Endothelial cell of umbilical vein (primary cell): ENCODE measurements at regions not wholly inside any gene's neighbourhood (a gene's known extent, or its start where the extent isn't known, plus 50 kb on each side); places are given as distances from the start of the nearest gene placed in this dataset.
A peak's percentile ranks its signal among the peaks of the same experiment; 100 is the strongest.

ENCODE experiments used
- BruUV-seq: library from RNA; stranded (reverse); fragments of 400-500 nt; replicated peaks from 2 replicates; lab custom pipeline; 2021; lab: Mats Ljungman, UMichigan
- CTCF ChIA-PET: fragments of 300-600, 350-600 bp; sonication (Branson Sonifier 250); formaldehyde crosslinking; loops from one replicate; lab custom pipeline; 2021; ENCODE audit warnings: antibody characterized with exemption, inconsistent platforms; lab: Charles Lee
- POLR2A ChIA-PET: fragments of 300-600, 350-600 bp; sonication (Branson Sonifier 250); formaldehyde crosslinking; loops from one replicate; lab custom pipeline; 2021; ENCODE audit warnings: antibody characterized with exemption, inconsistent platforms; lab: Charles Lee
- DNase-seq: peaks from one replicate; pipeline ENCODE4 v3.0.0-alpha.2; 2011; ENCODE audit warnings: low read depth, low spot score
- FAIRE-seq: peaks from 2 replicates; lab custom pipeline; 2011; peaks lifted over from hg19 to GRCh38; lab: Jason Lieb, UNC
- H2AFZ ChIP-seq: 2 replicates; pipeline ENCODE4 v1.6.0; 2012; ENCODE audit warnings: low read depth, low read length, control low read depth, inconsistent platforms
- H3K27ac ChIP-seq: 2 replicates; pipeline ENCODE4 v1.5.1; 2011; ENCODE audit warnings: low read depth, mild to moderate bottlenecking, control low read depth, low read length, moderate library complexity; ENCODE audit not compliant: insufficient read depth
- H3K27me3 ChIP-seq, 2 experiments: 2 replicates each; pipeline versions ENCODE4 v1.6.0 to v1.6.1; 2011; ENCODE audit warnings: low read length in 2 of 2, mixed read lengths in 1 of 2; ENCODE audit not compliant: control insufficient read depth in 2 of 2, insufficient read depth in 2 of 2
- H3K36me3 ChIP-seq, 2 experiments: 2 replicates in 1 of 2; 3 replicates in 1 of 2; pipeline ENCODE4 v1.5.1; 2011; ENCODE audit warnings: low read length in 2 of 2, mild to moderate bottlenecking in 1 of 2, moderate library complexity in 1 of 2; ENCODE audit not compliant: control insufficient read depth in 2 of 2, insufficient read depth in 2 of 2; ENCODE audit errors: extremely low read depth in 1 of 2
- H3K4me1 ChIP-seq: 3 replicates; pipeline ENCODE4 v1.5.1; 2011; ENCODE audit warnings: mild to moderate bottlenecking, low read length; ENCODE audit not compliant: control insufficient read depth, insufficient read depth; ENCODE audit errors: extremely low read depth
- H3K4me2 ChIP-seq: 2 replicates; pipeline ENCODE4 v1.6.1; 2011; ENCODE audit warnings: low read length, control low read depth, mixed read lengths; ENCODE audit not compliant: insufficient read depth
- H3K4me3 ChIP-seq, 3 experiments: fragments of 200-600 bp in 1 of 3; sonication (generic), shearing (Covaris generic) in 1 of 3; replicated peaks in 1 of 3; 2 replicates each; pipeline ENCODE4 v1.5.1; 2011 to 2016; ENCODE audit warnings: control low read depth in 3 of 3, low read length in 3 of 3, mild to moderate bottlenecking in 2 of 3, inconsistent platforms in 1 of 3, low read depth in 1 of 3, moderate library complexity in 1 of 3; ENCODE audit not compliant: insufficient read depth in 1 of 3
- H3K79me2 ChIP-seq: 2 replicates; pipeline ENCODE4 v1.6.0; 2012; ENCODE audit warnings: low read length, inconsistent platforms; ENCODE audit not compliant: control insufficient read depth, insufficient read depth
- H3K9ac ChIP-seq: replicated peaks from 2 replicates; pipeline ENCODE3; 2011; ENCODE audit warnings: low read length, control low read depth; ENCODE audit not compliant: insufficient read depth; ENCODE audit errors: extremely low read depth
- H3K9me1 ChIP-seq: replicated peaks from 3 replicates; pipeline ENCODE4 v1.6.0; 2011; ENCODE audit warnings: mild to moderate bottlenecking, low read length; ENCODE audit not compliant: control insufficient read depth, insufficient read depth; ENCODE audit errors: extremely low read depth
- H3K9me3 ChIP-seq: replicated peaks from 2 replicates; pipeline ENCODE4 v1.5.1; 2012; ENCODE audit warnings: low read length, inconsistent platforms; ENCODE audit not compliant: control insufficient read depth, insufficient read depth
- H4K20me1 ChIP-seq: replicated peaks from 2 replicates; pipeline ENCODE3; 2011; ENCODE audit warnings: mild to moderate bottlenecking, low read length; ENCODE audit not compliant: control insufficient read depth, insufficient read depth; ENCODE audit errors: extremely low read depth
- EZH2 ChIP-seq: IDR thresholded peaks from 2 replicates; pipeline ENCODE4 v1.6.1; 2012; ENCODE audit warnings: borderline replicate concordance, low read depth, mild to moderate bottlenecking, moderate library complexity, low read length, inconsistent platforms; ENCODE audit not compliant: severe bottlenecking
- FOS ChIP-seq: IDR thresholded peaks from 2 replicates; pipeline ENCODE4 v1.6.1; 2011; ENCODE audit warnings: mild to moderate bottlenecking, low read length, moderate library complexity, borderline replicate concordance; ENCODE audit not compliant: insufficient read depth
- GATA2 ChIP-seq: IDR thresholded peaks from 2 replicates; pipeline ENCODE4 v1.7.0; 2011; ENCODE audit warnings: low read depth, mild to moderate bottlenecking, moderate library complexity, mixed read lengths, low read length; ENCODE audit not compliant: insufficient read length, insufficient read depth
- JUN ChIP-seq: IDR thresholded peaks from 2 replicates; pipeline ENCODE4 v1.6.1; 2011; ENCODE audit warnings: borderline replicate concordance, low read depth; ENCODE audit not compliant: insufficient read length, insufficient read depth
- MYC ChIP-seq: IDR thresholded peaks from one replicate; pipeline ENCODE4 v1.6.1; 2011; ENCODE audit warnings: mild to moderate bottlenecking, low read depth, low read length
- POLR2A ChIP-seq: IDR thresholded peaks from 2 replicates; pipeline ENCODE4 v1.6.1; 2012; ENCODE audit warnings: low read depth, mild to moderate bottlenecking, control low read depth, low read length
- POLR2AphosphoS5 ChIP-seq: IDR thresholded peaks from 2 replicates; pipeline ENCODE4 v1.6.1; 2012; ENCODE audit warnings: low read depth, mild to moderate bottlenecking, control low read depth, low read length, moderate library complexity; ENCODE audit not compliant: insufficient read depth
- dilution Hi-C: fragments of 300-500 bp; cut with MboI; formaldehyde crosslinking; loops from one replicate; pipeline ENCODE4 v1.15.0; 2019; ENCODE audit warnings: low sequenced_read_pairs; ENCODE audit not compliant: extremely low pct_ligation_motif_present
- intact Hi-C: fragments of 100-400 bp; cut with micrococcal nuclease; formaldehyde crosslinking; loops from one replicate; pipeline ENCODE4 v1.10.0; 2022
- TF ChIP-seq, protein P1 (sequence below), 2 donors: IDR thresholded peaks; 1 replicate in 1 of 2; 2 replicates in 1 of 2; pipeline ENCODE4 v1.5.1; 2011; ENCODE audit warnings: low read length in 2 of 2, mild to moderate bottlenecking in 2 of 2, moderate library complexity in 2 of 2, control low read depth in 1 of 2, inconsistent platforms in 1 of 2, low read depth in 1 of 2; ENCODE audit not compliant: insufficient read depth in 1 of 2; ENCODE audit errors: extremely low read depth in 1 of 2
- TF ChIP-seq, protein P2 (sequence below): IDR thresholded peaks from 2 replicates; pipeline ENCODE4 v1.6.1; 2011; ENCODE audit not compliant: insufficient read depth, insufficient read length

DNA sequence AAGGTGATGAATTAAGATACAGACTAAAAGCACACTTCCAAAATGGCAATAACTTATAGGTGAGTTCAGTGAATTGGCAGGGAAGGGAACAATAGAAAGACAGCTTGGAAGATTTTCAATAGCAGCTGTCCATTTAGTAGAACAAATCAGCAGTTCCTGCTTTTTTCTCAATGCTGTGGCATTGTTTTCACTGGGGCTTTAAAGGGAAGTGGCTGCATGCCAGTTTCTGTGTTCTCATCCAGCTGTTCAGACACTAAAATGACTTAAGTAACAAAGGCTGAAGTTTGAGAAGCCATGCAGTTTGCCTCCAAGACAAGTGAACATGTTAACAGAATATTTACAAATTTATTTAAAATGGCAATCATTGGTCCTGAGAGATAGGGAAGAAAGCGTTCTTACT lies 291.9 kb downstream of the FAM47A start:
- Histone ChIP-seq H3K9me3 (no peaks in the 10 kb centered on the region), H3K4me1 (no peaks in the 10 kb centered on the region), H3K79me2 (no peaks in the 10 kb centered on the region), H4K20me1 (no peaks in the 10 kb centered on the region), H3K9me1 (no peaks in the 10 kb centered on the region), H3K4me3 (no peak overlapping the region), H3K9ac (no peak overlapping the region), H3K4me2 (no peak overlapping the region), H3K27me3 (no peaks in the 10 kb centered on the region), H3K36me3 (no peaks in the 10 kb centered on the region), H2AFZ (no peak overlapping the region), H3K27ac (no peak overlapping the region)
- POLR2A ChIA-PET, result no interaction called here
- dilution Hi-C loops (no loop called here), intact Hi-C loops (no loop called here)
- FAIRE-seq, result peak; percentile 33
- DNase-seq, result no peak
- TF ChIP-seq, protein P1, sequence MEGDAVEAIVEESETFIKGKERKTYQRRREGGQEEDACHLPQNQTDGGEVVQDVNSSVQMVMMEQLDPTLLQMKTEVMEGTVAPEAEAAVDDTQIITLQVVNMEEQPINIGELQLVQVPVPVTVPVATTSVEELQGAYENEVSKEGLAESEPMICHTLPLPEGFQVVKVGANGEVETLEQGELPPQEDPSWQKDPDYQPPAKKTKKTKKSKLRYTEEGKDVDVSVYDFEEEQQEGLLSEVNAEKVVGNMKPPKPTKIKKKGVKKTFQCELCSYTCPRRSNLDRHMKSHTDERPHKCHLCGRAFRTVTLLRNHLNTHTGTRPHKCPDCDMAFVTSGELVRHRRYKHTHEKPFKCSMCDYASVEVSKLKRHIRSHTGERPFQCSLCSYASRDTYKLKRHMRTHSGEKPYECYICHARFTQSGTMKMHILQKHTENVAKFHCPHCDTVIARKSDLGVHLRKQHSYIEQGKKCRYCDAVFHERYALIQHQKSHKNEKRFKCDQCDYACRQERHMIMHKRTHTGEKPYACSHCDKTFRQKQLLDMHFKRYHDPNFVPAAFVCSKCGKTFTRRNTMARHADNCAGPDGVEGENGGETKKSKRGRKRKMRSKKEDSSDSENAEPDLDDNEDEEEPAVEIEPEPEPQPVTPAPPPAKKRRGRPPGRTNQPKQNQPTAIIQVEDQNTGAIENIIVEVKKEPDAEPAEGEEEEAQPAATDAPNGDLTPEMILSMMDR (IDR thresholded peaks at IDR 0.05; ENCODE audit: extremely low read depth in 1 of 2, insufficient read depth in 1 of 2, low read depth in 1 of 2, low read length in 2 of 2), result no peak
- TF ChIP-seq POLR2AphosphoS5 (no peak), EZH2 (no peak), MYC (no peak), GATA2 (no peak), JUN (no peak), POLR2A (no peak), FOS (no peak)
- TF ChIP-seq, protein P2, sequence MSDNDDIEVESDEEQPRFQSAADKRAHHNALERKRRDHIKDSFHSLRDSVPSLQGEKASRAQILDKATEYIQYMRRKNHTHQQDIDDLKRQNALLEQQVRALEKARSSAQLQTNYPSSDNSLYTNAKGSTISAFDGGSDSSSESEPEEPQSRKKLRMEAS, result no peak
- CTCF ChIA-PET, result no interaction called here
- no TSS peak for BruUV-seq
